Right atrium auricular region (tissue), 2 donors: ENCODE measurements at regions not wholly inside any gene's neighbourhood (a gene's known extent, or its start where the extent isn't known, plus 50 kb on each side); places are given as distances from the start of the nearest gene placed in this dataset.

Experiments used
- DNase-seq: peaks from one replicate; pipeline ENCODE4 v3.0.0-alpha.2; 2019; ENCODE audit warnings: low spot score
- H3K27ac ChIP-seq, 2 donors: fragments of 200-600 bp; sonication (generic); 1 replicate in 1 of 2; 2 replicates in 1 of 2; pipeline ENCODE4 v1.5.1; 2016 to 2019
- H3K27me3 ChIP-seq, 2 donors: fragments of 200-600 bp; sonication (generic); one replicate each; pipeline versions ENCODE4 v1.5.1 to v1.6.0; 2017 to 2019
- H3K36me3 ChIP-seq: fragments of 200-600 bp; sonication (generic); one replicate; pipeline ENCODE4 v1.5.1; 2016
- H3K4me1 ChIP-seq, 2 donors: fragments of 200-600 bp; sonication (generic); one replicate each; pipeline versions ENCODE4 v1.5.1 to v1.6.0; 2017 to 2019
- H3K4me3 ChIP-seq, 2 donors: fragments of 200-600 bp; sonication (generic); 1 replicate in 1 of 2; 2 replicates in 1 of 2; pipeline ENCODE4 v1.5.1; 2017 to 2019; ENCODE audit warnings: mild to moderate bottlenecking in 1 of 2, moderate library complexity in 1 of 2
- H3K9me3 ChIP-seq, 2 donors: fragments of 200-600 bp; sonication (generic); one replicate each; pipeline ENCODE4 v1.5.1; 2019
- CTCF ChIP-seq, 2 donors: fragments of 200-600 bp; sonication (generic); IDR thresholded peaks; one replicate each; pipeline ENCODE4 v1.5.1; 2019; ENCODE audit warnings: antibody characterized with exemption in 2 of 2

GRCh38 chr11:129726179-129726578 lies 89.5 kb upstream of the TMEM45B start:
- Histone ChIP-seq H3K27ac (no peak overlapping the region), H3K9me3 (no peaks in the 10 kb centered on the region), H3K27me3 (no peaks in the 10 kb centered on the region), H3K36me3 (no peaks in the 10 kb centered on the region), H3K4me3 (no peak overlapping the region), H3K4me1 (no peaks in the 10 kb centered on the region)
- no peak for DNase-seq
- TF ChIP-seq CTCF (IDR thresholded peaks at IDR 0.05): no peak

GRCh38 chr11:129728581-129728980 lies 87.1 kb upstream of the TMEM45B start:
- H3K36me3 ChIP-seq: no peaks in the 10 kb centered on the region
- no peak overlapping the region for H3K4me3 ChIP-seq
- no peaks in the 10 kb centered on the region for H3K9me3 ChIP-seq
- no peaks in the 10 kb centered on the region for H3K4me1 ChIP-seq
- H3K27ac ChIP-seq: no peak overlapping the region
- H3K27me3 ChIP-seq: no peaks in the 10 kb centered on the region
- TF ChIP-seq CTCF (IDR thresholded peaks at IDR 0.05): no peak
- no peak for DNase-seq

- H3K4me1 ChIP-seq: no peaks in the 10 kb centered on the region
- H3K36me3 ChIP-seq: no peaks in the 10 kb centered on the region
- H3K4me3 ChIP-seq: no peak overlapping the region
- H3K27ac ChIP-seq: no peak overlapping the region
- no peak for TF ChIP-seq CTCF (IDR thresholded peaks at IDR 0.05)
- H3K27me3 ChIP-seq: no peaks in the 10 kb centered on the region
- no peak for DNase-seq
- no peaks in the 10 kb centered on the region for H3K9me3 ChIP-seq
Measured at GRCh38 chr11:129729216-129729615, 86.4 kb upstream of the TMEM45B start.

GRCh38 chr11:129729823-129730222 lies 85.8 kb upstream of the TMEM45B start:
- TF ChIP-seq CTCF (IDR thresholded peaks at IDR 0.05): no peak
- Histone ChIP-seq H3K27me3 (no peaks in the 10 kb centered on the region), H3K4me1 (no peaks in the 10 kb centered on the region), H3K36me3 (no peaks in the 10 kb centered on the region), H3K9me3 (no peaks in the 10 kb centered on the region), H3K27ac (no peak overlapping the region), H3K4me3 (no peak overlapping the region)
- no peak for DNase-seq

- no peak for TF ChIP-seq CTCF (IDR thresholded peaks at IDR 0.05)
- H3K9me3 ChIP-seq: no peaks in the 10 kb centered on the region
- no peak overlapping the region for H3K27ac ChIP-seq
- no peaks in the 10 kb centered on the region for H3K36me3 ChIP-seq
- H3K4me1 ChIP-seq: no peaks in the 10 kb centered on the region
- DNase-seq: no peak
- H3K27me3 ChIP-seq: no peaks in the 10 kb centered on the region
- H3K4me3 ChIP-seq: no peak overlapping the region
Measured at GRCh38 chr11:129731316-129731715, 84.3 kb upstream of the TMEM45B start.

DNA sequence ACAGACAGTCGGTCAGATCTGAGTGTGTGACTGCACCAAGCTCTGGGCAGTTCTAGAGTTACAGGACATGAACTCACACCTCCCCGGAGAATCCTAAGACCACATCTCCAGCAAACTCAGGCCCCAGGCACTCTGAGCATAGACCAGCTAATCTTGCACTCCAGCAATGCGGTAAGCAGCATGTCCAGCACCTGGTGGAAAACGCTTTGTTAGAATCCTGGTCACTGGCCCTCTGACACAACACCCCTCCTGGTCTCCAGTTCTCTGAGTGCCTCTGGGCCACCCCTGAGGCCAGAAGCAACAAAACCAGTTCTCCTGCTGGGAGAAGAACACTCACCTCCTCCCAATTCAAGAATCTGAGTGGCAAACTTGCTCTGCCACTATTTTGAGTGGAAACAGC lies 82.7 kb upstream of the TMEM45B start:
- Histone ChIP-seq H3K4me3 (no peak overlapping the region), H3K27ac (no peak overlapping the region), H3K27me3 (no peaks in the 10 kb centered on the region), H3K9me3 (no peaks in the 10 kb centered on the region), H3K4me1 (no peaks in the 10 kb centered on the region), H3K36me3 (no peaks in the 10 kb centered on the region)
- no peak for TF ChIP-seq CTCF (IDR thresholded peaks at IDR 0.05)
- DNase-seq: no peak
